CD14-positive monocyte (primary cell): ENCODE measurements at regions not wholly inside any gene's neighbourhood (a gene's known extent, or its start where the extent isn't known, plus 50 kb on each side); places are given as distances from the start of the nearest gene placed in this dataset.
"Not testable (repeated sequence)": the region's sequence is repeated elsewhere in the genome, so short reads cannot be mapped to it uniquely, and the experiment has no call there.

Experiments
- DNase-seq, 3 donors: peaks; one replicate each; pipeline ENCODE4 v3.0.0-alpha.2; 2011 to 2022
- H2AFZ ChIP-seq: 2 replicates; pipeline ENCODE4 v1.6.0; 2012; ENCODE audit warnings: mild to moderate bottlenecking, low read depth, low read length, inconsistent platforms; ENCODE audit not compliant: insufficient read depth, poor library complexity, severe bottlenecking
- H3K27ac ChIP-seq, 2 donors: 1 replicate in 1 of 2; 2 replicates in 1 of 2; pipeline ENCODE4 v1.5.1; 2012 to 2013; ENCODE audit warnings: low read length in 2 of 2, control low read depth in 1 of 2, inconsistent platforms in 1 of 2, low read depth in 1 of 2, mild to moderate bottlenecking in 1 of 2
- H3K27me3 ChIP-seq, 2 donors: one replicate each; pipeline versions ENCODE4 v1.6.0 to v1.6.1; 2011 to 2013; ENCODE audit warnings: low read length in 2 of 2; ENCODE audit not compliant: control insufficient read depth in 2 of 2, insufficient read depth in 2 of 2
- H3K36me3 ChIP-seq, 2 donors: replicated peaks in 1 of 2; 1 replicate in 1 of 2; 2 replicates in 1 of 2; pipeline versions ENCODE4 v1.5.1 to v1.6.1; 2012 to 2013; ENCODE audit warnings: low read length in 2 of 2, control low read depth in 1 of 2, inconsistent platforms in 1 of 2, mild to moderate bottlenecking in 1 of 2; ENCODE audit not compliant: insufficient read depth in 2 of 2, control insufficient read depth in 1 of 2
- H3K4me1 ChIP-seq, 2 donors: 1 replicate in 1 of 2; 2 replicates in 1 of 2; pipeline versions ENCODE4 v1.5.1 to v1.6.1; 2012 to 2013; ENCODE audit warnings: low read length in 2 of 2, control low read depth in 1 of 2, inconsistent platforms in 1 of 2, mild to moderate bottlenecking in 1 of 2, moderate library complexity in 1 of 2; ENCODE audit not compliant: insufficient read depth in 2 of 2, control insufficient read depth in 1 of 2
- H3K4me2 ChIP-seq: replicated peaks from 2 replicates; pipeline ENCODE3; 2012; ENCODE audit warnings: low read length, moderate library complexity, mild to moderate bottlenecking; ENCODE audit not compliant: poor library complexity, severe bottlenecking; ENCODE audit errors: extremely low read depth
- H3K4me3 ChIP-seq, 3 experiments: fragments of 200-600 bp in 1 of 3; sonication (generic) in 1 of 3; replicated peaks in 1 of 3; 1 replicate in 2 of 3; 2 replicates in 1 of 3; pipeline ENCODE4 v1.5.1; 2011 to 2013; ENCODE audit warnings: low read length in 3 of 3, mild to moderate bottlenecking in 3 of 3, control low read depth in 2 of 3, low read depth in 2 of 3, inconsistent platforms in 1 of 3, moderate library complexity in 1 of 3
- H3K79me2 ChIP-seq: 2 replicates; pipeline ENCODE4 v1.6.0; 2012; ENCODE audit warnings: mild to moderate bottlenecking, control low read depth, inconsistent platforms, low read length, moderate library complexity; ENCODE audit not compliant: insufficient read depth
- H3K9ac ChIP-seq: 2 replicates; pipeline ENCODE4 v1.6.0; 2017; ENCODE audit warnings: low read length, mild to moderate bottlenecking; ENCODE audit not compliant: insufficient read depth, poor library complexity, severe bottlenecking
- H3K9me3 ChIP-seq, 2 donors: replicated peaks in 1 of 2; 1 replicate in 1 of 2; 2 replicates in 1 of 2; pipeline versions ENCODE4 v1.5.1 to v1.6.1; 2012 to 2013; ENCODE audit warnings: low read length in 2 of 2, control low read depth in 1 of 2; ENCODE audit not compliant: control insufficient read depth in 1 of 2, insufficient read depth in 1 of 2
- H4K20me1 ChIP-seq: 2 replicates; pipeline ENCODE4 v1.6.0; 2012; ENCODE audit warnings: mild to moderate bottlenecking, low read length, control low read depth, moderate library complexity; ENCODE audit not compliant: insufficient read depth
- H3K27ac Mint-ChIP-seq, 7 donors: one replicate each; pipeline ENCODE4 v1.8.0; 2020; ENCODE audit warnings: mild to moderate bottlenecking in 7 of 7, mixed read lengths in 7 of 7, moderate library complexity in 6 of 7, inconsistent platforms in 2 of 7
- H3K27me3 Mint-ChIP-seq, 3 donors: one replicate each; pipeline ENCODE4 v1.8.0; 2021 to 2022; ENCODE audit warnings: low read depth in 3 of 3, mild to moderate bottlenecking in 3 of 3, mixed read lengths in 3 of 3, moderate library complexity in 3 of 3, inconsistent platforms in 1 of 3
- H3K36me3 Mint-ChIP-seq, 2 donors: one replicate each; pipeline ENCODE4 v1.8.0; 2020; ENCODE audit warnings: mixed read lengths in 2 of 2, inconsistent platforms in 1 of 2, mild to moderate bottlenecking in 1 of 2
- H3K4me1 Mint-ChIP-seq: one replicate; pipeline ENCODE4 v1.8.0; 2020; ENCODE audit warnings: mild to moderate bottlenecking, mixed read lengths
- H3K4me3 Mint-ChIP-seq, 2 donors: one replicate each; pipeline ENCODE4 v1.8.0; 2020; ENCODE audit warnings: mild to moderate bottlenecking in 2 of 2, mixed read lengths in 2 of 2, moderate library complexity in 1 of 2
- H3K9me3 Mint-ChIP-seq, 7 donors: one replicate each; pipeline ENCODE4 v1.8.0; 2020 to 2022; ENCODE audit warnings: mixed read lengths in 7 of 7, mild to moderate bottlenecking in 6 of 7, moderate library complexity in 6 of 7, inconsistent platforms in 2 of 7
- WGBS: methylation state at CpG from one replicate; pipeline ENCODE4 v1.1.5; 2013; ENCODE audit warnings: missing lambda C conversion rate; ENCODE audit not compliant: insufficient coverage; 5-methylcytosine and 5-hydroxymethylcytosine counted together
- intact Hi-C, 2 donors: fragments of 100-400 bp; cut with micrococcal nuclease; formaldehyde crosslinking; loops; one replicate each; pipeline versions ENCODE4 v1.15.0 to v1.15.1; 2023
- TF ChIP-seq, protein P1 (sequence below): fragments of 200-600 bp; IDR thresholded peaks from one replicate; pipeline ENCODE4 v1.8.0; 2022; ENCODE audit warnings: antibody characterized with exemption, mild to moderate bottlenecking

DNA sequence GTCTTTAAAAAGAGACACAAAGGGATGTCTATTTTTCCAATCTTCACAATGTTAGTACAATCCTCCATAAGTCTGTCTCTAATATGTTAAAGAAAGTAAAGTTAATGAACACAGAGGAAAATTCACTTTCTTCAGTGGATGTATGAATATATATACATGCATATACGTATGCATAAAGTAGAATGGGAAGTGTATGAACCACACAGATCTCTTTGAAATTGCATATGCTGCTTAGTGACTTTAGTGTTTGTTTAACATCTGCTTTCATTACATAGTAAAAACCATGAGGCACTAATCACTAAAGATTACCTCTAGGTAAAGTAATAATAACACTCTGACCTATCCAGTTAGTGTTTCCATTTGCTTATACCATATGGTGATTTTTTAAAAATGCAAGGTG is 451.2 kb downstream of the SEMA3D start:
- no peaks in the 10 kb centered on the region for H3K79me2 ChIP-seq
- Mint-ChIP-seq H3K27me3 (no peaks in the 10 kb centered on the region), H3K4me1 (no peaks in the 10 kb centered on the region), H3K9me3 (peaks cover 0 to 10% (median 4%) of the 10 kb centered on the region in 7 donors), H3K4me3 (no peak overlapping the region), H3K36me3 (no peaks in the 10 kb centered on the region), H3K27ac (no peak overlapping the region)
- H3K36me3 ChIP-seq: no peaks in the 10 kb centered on the region
- H3K4me2 ChIP-seq: no peak overlapping the region
- H3K4me3 ChIP-seq: no peak overlapping the region
- no peak overlapping the region for H2AFZ ChIP-seq
- no peak overlapping the region for H3K27ac ChIP-seq
- H4K20me1 ChIP-seq: no peaks in the 10 kb centered on the region
- no peak for DNase-seq
- TF ChIP-seq, protein P1, sequence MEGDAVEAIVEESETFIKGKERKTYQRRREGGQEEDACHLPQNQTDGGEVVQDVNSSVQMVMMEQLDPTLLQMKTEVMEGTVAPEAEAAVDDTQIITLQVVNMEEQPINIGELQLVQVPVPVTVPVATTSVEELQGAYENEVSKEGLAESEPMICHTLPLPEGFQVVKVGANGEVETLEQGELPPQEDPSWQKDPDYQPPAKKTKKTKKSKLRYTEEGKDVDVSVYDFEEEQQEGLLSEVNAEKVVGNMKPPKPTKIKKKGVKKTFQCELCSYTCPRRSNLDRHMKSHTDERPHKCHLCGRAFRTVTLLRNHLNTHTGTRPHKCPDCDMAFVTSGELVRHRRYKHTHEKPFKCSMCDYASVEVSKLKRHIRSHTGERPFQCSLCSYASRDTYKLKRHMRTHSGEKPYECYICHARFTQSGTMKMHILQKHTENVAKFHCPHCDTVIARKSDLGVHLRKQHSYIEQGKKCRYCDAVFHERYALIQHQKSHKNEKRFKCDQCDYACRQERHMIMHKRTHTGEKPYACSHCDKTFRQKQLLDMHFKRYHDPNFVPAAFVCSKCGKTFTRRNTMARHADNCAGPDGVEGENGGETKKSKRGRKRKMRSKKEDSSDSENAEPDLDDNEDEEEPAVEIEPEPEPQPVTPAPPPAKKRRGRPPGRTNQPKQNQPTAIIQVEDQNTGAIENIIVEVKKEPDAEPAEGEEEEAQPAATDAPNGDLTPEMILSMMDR: no peak
- no peaks in the 10 kb centered on the region for H3K27me3 ChIP-seq
- H3K4me1 ChIP-seq: no peaks in the 10 kb centered on the region
- no peak overlapping the region for H3K9ac ChIP-seq
- WGBS: no CpG with 5 or more reads among the region's 1 CpG
- peaks cover 0 to 6% of the 10 kb centered on the region in 2 donors for H3K9me3 ChIP-seq
- intact Hi-C loops: no loop called here

- H3K36me3 Mint-ChIP-seq: no peaks in the 10 kb centered on the region
- Histone ChIP-seq H3K79me2 (no peaks in the 10 kb centered on the region), H3K27me3 (no peaks in the 10 kb centered on the region), H3K4me3 (no peak overlapping the region), H3K27ac (no peak overlapping the region), H4K20me1 (no peaks in the 10 kb centered on the region), H3K36me3 (no peaks in the 10 kb centered on the region), H2AFZ (no peak overlapping the region), H3K4me1 (no peaks in the 10 kb centered on the region), H3K9ac (no peak overlapping the region), H3K9me3 (peaks cover 0 to 6% of the 10 kb centered on the region in 2 donors), H3K4me2 (no peak overlapping the region)
- intact Hi-C loops: no loop called here
- H3K9me3 Mint-ChIP-seq: peaks cover 0 to 10% (median 6%) of the 10 kb centered on the region in 7 donors
- WGBS: no CpG with 5 or more reads among the region's 3 CpGs
- no peak overlapping the region for H3K4me3 Mint-ChIP-seq
- no peak for DNase-seq
- TF ChIP-seq, protein P1: no peak
- peaks cover 0 to 2% (median 0%) of the 10 kb centered on the region in 3 donors for H3K27me3 Mint-ChIP-seq
- no peak overlapping the region for H3K27ac Mint-ChIP-seq
- H3K4me1 Mint-ChIP-seq: no peaks in the 10 kb centered on the region
These were observed 451.8 kb downstream of the SEMA3D start for GRCh38 chr7:84735011-84735410.

GRCh38 chr7:84733976-84734375 is 452.9 kb downstream of the SEMA3D start:
- H3K4me1 ChIP-seq, intact Hi-C loops, H3K9ac ChIP-seq, DNase-seq, H3K4me3 Mint-ChIP-seq, H2AFZ ChIP-seq, H3K9me3 ChIP-seq, H3K36me3 Mint-ChIP-seq, H3K79me2 ChIP-seq, H3K27me3 ChIP-seq, H3K36me3 ChIP-seq, H3K4me2 ChIP-seq, H4K20me1 ChIP-seq, H3K27ac ChIP-seq, H3K27ac Mint-ChIP-seq, H3K4me1 Mint-ChIP-seq, H3K4me3 ChIP-seq, H3K27me3 Mint-ChIP-seq: not testable (repeated sequence)
- WGBS: no CpG with 5 or more reads among the region's 2 CpGs
- H3K9me3 Mint-ChIP-seq: peaks cover 0 to 10% (median 6%) of the 10 kb centered on the region in 7 donors
